ENCODE measurements at regions not wholly inside any gene's neighbourhood (a gene's known extent, or its start where the extent isn't known, plus 50 kb on each side); places are given as distances from the start of the nearest gene placed in this dataset.

- TF ChIP-seq CTCF (IDR thresholded peaks at IDR 0.05), result no peak
- Mint-ChIP-seq H3K9me3 (no peaks in the 10 kb centered on the region), H3K4me1 (ENCODE audit: low read depth) (no peaks in the 10 kb centered on the region), H3K36me3 (ENCODE audit: low read depth) (no peaks in the 10 kb centered on the region), H3K27ac (no peak overlapping the region), H3K27me3 (peaks cover 13% of the 10 kb centered on the region), H3K4me3 (no peak overlapping the region)
- ChIA-PET CTCF (no interaction called here), POLR2A (no interaction called here)
- DNase-seq (no peak), ATAC-seq (no peak)
- intact Hi-C loops (cut with micrococcal nuclease), result no loop called here
Measured at GRCh38 chr9:115401756-115402327, 283.9 kb upstream of the TNC start.

- no peaks in the 10 kb centered on the region for H3K4me1 Mint-ChIP-seq (ENCODE audit: low read depth)
- H3K36me3 Mint-ChIP-seq (ENCODE audit: low read depth), result no peaks in the 10 kb centered on the region
- no peaks in the 10 kb centered on the region for H3K9me3 Mint-ChIP-seq
- H3K4me3 Mint-ChIP-seq, result no peak overlapping the region
- no peak for DNase-seq
- POLR2A ChIA-PET, result no interaction called here
- no peak for TF ChIP-seq CTCF (IDR thresholded peaks at IDR 0.05)
- H3K27me3 Mint-ChIP-seq, result peaks cover 11% of the 10 kb centered on the region
- H3K27ac Mint-ChIP-seq, result no peak overlapping the region
- CTCF ChIA-PET, result no interaction called here
- intact Hi-C loops (cut with micrococcal nuclease), result no loop called here
- no peak for ATAC-seq
Measured at GRCh38 chr9:115403753-115404152, 285.8 kb upstream of the TNC start.

- H3K4me1 Mint-ChIP-seq (ENCODE audit: low read depth), result no peaks in the 10 kb centered on the region
- intact Hi-C loops (cut with micrococcal nuclease), result no loop called here
- H3K27ac Mint-ChIP-seq, result no peak overlapping the region
- H3K36me3 Mint-ChIP-seq (ENCODE audit: low read depth), result no peaks in the 10 kb centered on the region
- peaks cover 11% of the 10 kb centered on the region for H3K27me3 Mint-ChIP-seq
- ChIA-PET POLR2A (no interaction called here), CTCF (no interaction called here)
- H3K4me3 Mint-ChIP-seq, result no peak overlapping the region
- ATAC-seq, result no peak
- DNase-seq, result no peak
- TF ChIP-seq CTCF (IDR thresholded peaks at IDR 0.05), result no peak
- H3K9me3 Mint-ChIP-seq, result no peaks in the 10 kb centered on the region
Measured at GRCh38 chr9:115404311-115404710, 286.4 kb upstream of the TNC start.

- POLR2A ChIA-PET, result interaction anchor here (0.5 kb wide), 1 partner anchor 768 kb away, joined by 3 read pairs; no protein-coding TSS in a partner anchor
- Mint-ChIP-seq H3K27me3 (peaks cover 12% of the 10 kb centered on the region), H3K4me1 (ENCODE audit: low read depth) (no peaks in the 10 kb centered on the region), H3K4me3 (no peak overlapping the region), H3K36me3 (ENCODE audit: low read depth) (no peaks in the 10 kb centered on the region), H3K9me3 (no peaks in the 10 kb centered on the region), H3K27ac (no peak overlapping the region)
- ATAC-seq (no peak), DNase-seq (no peak)
- TF ChIP-seq CTCF (IDR thresholded peaks at IDR 0.05), result no peak
- intact Hi-C loops (cut with micrococcal nuclease), result no loop called here
- CTCF ChIA-PET, result no interaction called here
Measured at GRCh38 chr9:115411516-115411915, 293.6 kb upstream of the TNC start.

- Mint-ChIP-seq H3K36me3 (ENCODE audit: low read depth) (no peaks in the 10 kb centered on the region), H3K27ac (no peak overlapping the region), H3K4me1 (ENCODE audit: low read depth) (no peaks in the 10 kb centered on the region), H3K9me3 (no peaks in the 10 kb centered on the region), H3K4me3 (no peak overlapping the region), H3K27me3 (peaks cover 12% of the 10 kb centered on the region)
- no peak for TF ChIP-seq CTCF (IDR thresholded peaks at IDR 0.05)
- intact Hi-C loops (cut with micrococcal nuclease), result no loop called here
- CTCF ChIA-PET, result no interaction called here
- ATAC-seq, result no peak
- no peak for DNase-seq
- POLR2A ChIA-PET, result no interaction called here
Measured at GRCh38 chr9:115411993-115412452, 294.1 kb upstream of the TNC start.

Measured in activated CD8-positive, alpha-beta T cell treated with anti-CD3 and anti-CD28 coated beads for 36 hours (primary cell).